ENCODE measurements at regions not wholly inside any gene's neighbourhood (a gene's known extent, or its start where the extent isn't known, plus 50 kb on each side); places are given as distances from the start of the nearest gene placed in this dataset.

DNA sequence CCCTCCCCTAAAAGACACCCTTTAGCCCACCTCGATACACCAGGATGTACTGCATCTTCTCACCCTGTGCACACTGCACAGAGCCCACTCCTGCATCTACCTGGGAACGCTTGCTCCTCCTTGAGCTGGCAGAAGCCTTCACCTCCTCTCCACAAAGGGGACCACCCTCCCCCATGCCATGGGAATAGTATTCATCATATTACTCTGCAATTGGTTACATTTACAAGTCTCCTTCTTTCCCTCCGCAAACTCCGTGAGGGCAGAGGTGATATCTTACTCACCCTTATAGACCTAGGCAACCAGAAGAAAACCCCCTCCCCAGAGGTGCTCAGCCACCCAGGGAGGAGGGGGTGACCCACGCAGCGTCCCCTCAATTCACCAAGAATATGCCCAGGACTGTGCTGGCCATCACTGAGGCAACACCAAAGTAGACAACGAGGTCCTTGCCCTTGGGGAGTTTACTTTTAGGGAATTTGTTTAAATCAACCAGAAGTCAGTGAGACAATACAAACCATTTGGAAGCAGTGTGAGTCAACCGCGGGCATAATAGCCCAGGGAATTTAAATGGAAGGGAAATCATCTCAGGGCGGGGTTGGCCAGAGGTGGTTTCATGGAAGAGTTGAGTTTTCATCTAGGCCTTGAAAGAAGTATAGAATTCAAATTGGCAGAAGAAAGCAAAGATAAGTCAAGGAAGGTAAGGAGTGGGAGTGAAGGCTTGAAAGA is 214.5 kb downstream of the BARX2 start:
- H3K4me3 ChIP-seq = no peak overlapping the region
- no peaks in the 10 kb centered on the region for H3K36me3 ChIP-seq
- H3K27me3 ChIP-seq (replicated peaks in 1 of 7) = peaks cover 0 to 6% (median 0%) of the 10 kb centered on the region in 7 donors
- 59 to 68% (median 67%) methylated on average over 10 of the region's 10 CpGs for WGBS, 5 donors
- no peak overlapping the region for H3K27ac ChIP-seq
- H3K4me1 ChIP-seq = no peaks in the 10 kb centered on the region
- no peaks in the 10 kb centered on the region for H3K9me3 ChIP-seq
- no peak for TF ChIP-seq POLR2A (IDR thresholded peaks at IDR 0.05)
- TF ChIP-seq POLR2AphosphoS5 (IDR thresholded peaks at IDR 0.05) = no peak
- TF ChIP-seq, protein P1, sequence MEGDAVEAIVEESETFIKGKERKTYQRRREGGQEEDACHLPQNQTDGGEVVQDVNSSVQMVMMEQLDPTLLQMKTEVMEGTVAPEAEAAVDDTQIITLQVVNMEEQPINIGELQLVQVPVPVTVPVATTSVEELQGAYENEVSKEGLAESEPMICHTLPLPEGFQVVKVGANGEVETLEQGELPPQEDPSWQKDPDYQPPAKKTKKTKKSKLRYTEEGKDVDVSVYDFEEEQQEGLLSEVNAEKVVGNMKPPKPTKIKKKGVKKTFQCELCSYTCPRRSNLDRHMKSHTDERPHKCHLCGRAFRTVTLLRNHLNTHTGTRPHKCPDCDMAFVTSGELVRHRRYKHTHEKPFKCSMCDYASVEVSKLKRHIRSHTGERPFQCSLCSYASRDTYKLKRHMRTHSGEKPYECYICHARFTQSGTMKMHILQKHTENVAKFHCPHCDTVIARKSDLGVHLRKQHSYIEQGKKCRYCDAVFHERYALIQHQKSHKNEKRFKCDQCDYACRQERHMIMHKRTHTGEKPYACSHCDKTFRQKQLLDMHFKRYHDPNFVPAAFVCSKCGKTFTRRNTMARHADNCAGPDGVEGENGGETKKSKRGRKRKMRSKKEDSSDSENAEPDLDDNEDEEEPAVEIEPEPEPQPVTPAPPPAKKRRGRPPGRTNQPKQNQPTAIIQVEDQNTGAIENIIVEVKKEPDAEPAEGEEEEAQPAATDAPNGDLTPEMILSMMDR (IDR thresholded peaks at IDR 0.05 in 8 of 11, conservative IDR thresholded peaks at IDR 0.05 in 3 of 11) = no peak
- intact Hi-C loops (cut with DNase I; ENCODE audit: low total_unique reads) = no loop called here
- DNase-seq = no peak

DNA sequence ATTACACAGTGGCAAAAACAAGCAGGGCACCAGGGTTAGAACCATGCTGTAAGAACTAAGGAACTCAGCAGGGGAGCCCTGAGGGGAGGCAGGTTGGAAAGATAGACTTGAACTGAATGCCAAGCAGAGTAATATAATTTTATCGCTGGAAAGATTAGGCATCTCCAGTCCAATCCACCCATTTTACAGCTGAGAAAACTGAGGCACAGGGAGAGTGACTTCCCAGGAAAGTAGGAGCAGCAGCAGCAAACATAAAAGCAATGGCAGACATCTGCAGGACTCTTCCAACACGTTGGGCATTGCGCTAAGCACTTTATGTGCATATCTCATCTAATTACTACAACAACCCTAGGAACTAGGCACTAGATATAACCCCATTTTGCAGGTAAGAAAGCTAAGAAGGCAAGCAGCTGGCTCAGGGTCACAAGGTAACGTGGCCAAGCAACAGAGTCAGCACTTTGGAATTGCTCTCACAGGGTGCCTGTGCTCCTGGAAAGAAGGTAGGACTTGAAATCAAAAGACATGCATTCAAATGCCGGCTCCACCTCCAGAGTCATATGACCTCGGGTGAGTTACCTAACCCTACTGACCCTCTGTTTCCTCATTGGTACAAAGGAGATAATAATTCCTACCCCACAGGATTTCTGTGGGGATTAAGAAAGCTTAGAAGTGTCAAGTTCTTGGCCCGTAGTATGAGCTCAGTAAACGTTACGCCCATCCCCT is 215.3 kb downstream of the BARX2 start:
- Histone ChIP-seq H3K27me3 (replicated peaks in 1 of 7) (peaks cover 0 to 9% (median 0%) of the 10 kb centered on the region in 7 donors), H3K4me3 (no peak overlapping the region), H3K4me1 (no peaks in the 10 kb centered on the region), H3K9me3 (no peaks in the 10 kb centered on the region), H3K27ac (no peak overlapping the region), H3K36me3 (no peaks in the 10 kb centered on the region)
- WGBS, 5 donors = 72 to 76% (median 76%) methylated on average over 9 of the region's 9 CpGs
- intact Hi-C loops (cut with DNase I; ENCODE audit: low total_unique reads) = no loop called here
- TF ChIP-seq, protein P1 (IDR thresholded peaks at IDR 0.05 in 8 of 11, conservative IDR thresholded peaks at IDR 0.05 in 3 of 11) = no peak
- DNase-seq = no peak

DNA sequence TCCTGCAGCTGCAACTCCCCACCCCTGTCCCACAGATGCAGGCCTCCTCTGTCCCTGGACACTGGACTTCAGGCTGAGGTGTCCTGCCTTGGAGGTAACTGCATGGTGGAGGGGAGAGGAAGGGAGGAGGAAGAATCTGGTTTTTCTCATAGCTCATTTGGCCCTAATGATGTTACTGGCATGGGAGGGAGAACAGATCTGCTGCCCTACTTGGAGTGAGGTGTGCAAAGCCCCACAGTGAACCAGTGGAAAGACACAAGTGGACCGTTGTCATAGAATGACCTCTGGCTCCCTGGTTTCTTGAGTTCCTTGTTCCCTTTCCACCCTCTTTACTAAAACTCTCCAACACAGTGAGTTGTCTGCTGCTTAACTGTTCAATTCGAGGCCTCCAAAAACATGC is 215.9 kb downstream of the BARX2 start:
- Histone ChIP-seq H3K9me3 (no peaks in the 10 kb centered on the region), H3K4me3 (no peak overlapping the region), H3K27me3 (replicated peaks in 1 of 7) (peaks cover 0 to 9% (median 0%) of the 10 kb centered on the region in 7 donors), H3K36me3 (no peaks in the 10 kb centered on the region), H3K4me1 (no peaks in the 10 kb centered on the region), H3K27ac (no peak overlapping the region)
- DNase-seq = no peak
- intact Hi-C loops (cut with DNase I; ENCODE audit: low total_unique reads) = no loop called here
- WGBS, 5 donors = 68 to 85% (median 74%) methylated on average over 2 of the region's 2 CpGs
- TF ChIP-seq, protein P1 (IDR thresholded peaks at IDR 0.05 in 8 of 11, conservative IDR thresholded peaks at IDR 0.05 in 3 of 11) = no peak
- TF ChIP-seq POLR2AphosphoS5 (IDR thresholded peaks at IDR 0.05) = no peak
- TF ChIP-seq POLR2A (IDR thresholded peaks at IDR 0.05) = no peak

- no peak overlapping the region for H3K4me3 ChIP-seq
- TF ChIP-seq POLR2A (IDR thresholded peaks at IDR 0.05) (no peak), POLR2AphosphoS5 (IDR thresholded peaks at IDR 0.05) (no peak)
- TF ChIP-seq, protein P1 (IDR thresholded peaks at IDR 0.05 in 8 of 11, conservative IDR thresholded peaks at IDR 0.05 in 3 of 11) = no peak
- H3K36me3 ChIP-seq = no peaks in the 10 kb centered on the region
- intact Hi-C loops (cut with DNase I; ENCODE audit: low total_unique reads) = no loop called here
- H3K9me3 ChIP-seq = no peaks in the 10 kb centered on the region
- peaks cover 0 to 9% (median 0%) of the 10 kb centered on the region in 7 donors for H3K27me3 ChIP-seq (replicated peaks in 1 of 7)
- H3K27ac ChIP-seq = no peak overlapping the region
- 85 to 93% (median 88%) methylated on average over 8 of the region's 8 CpGs for WGBS, 5 donors
- no peaks in the 10 kb centered on the region for H3K4me1 ChIP-seq
- DNase-seq = no peak
These were observed 216.5 kb downstream of the BARX2 start for GRCh38 chr11:129592191-129592590.

All from spleen (tissue), 11 donors.